HG03460 (cell line): ENCODE measurements at regions not wholly inside any gene's neighbourhood (a gene's known extent, or its start where the extent isn't known, plus 50 kb on each side); places are given as distances from the start of the nearest gene placed in this dataset.

Experiments used
- ATAC-seq: cut with Tn5 transposase; IDR thresholded peaks from one replicate; pipeline ENCODE4 v1.9.1; 2021; ENCODE audit not compliant: unreplicated experiment

- no peak for ATAC-seq
Measured at GRCh38 chr2:6336752-6337471, 528.8 kb downstream of the CMPK2 start.

GRCh38 chr2:6337472-6337820, 528.3 kb downstream of the CMPK2 start:
- no peak for ATAC-seq

GRCh38 chr2:6341588-6342129, 524.0 kb downstream of the CMPK2 start:
- no peak for ATAC-seq

- ATAC-seq: peak; percentile 36
Measured at GRCh38 chr2:6342273-6342920, 523.3 kb downstream of the CMPK2 start.

- no peak for ATAC-seq
Measured at GRCh38 chr2:6343076-6343475, 522.6 kb downstream of the CMPK2 start.

GRCh38 chr2:6352247-6352646, 513.5 kb downstream of the CMPK2 start:
- peak; percentile 82 for ATAC-seq

GRCh38 chr2:6352906-6353515, 512.7 kb downstream of the CMPK2 start:
- ATAC-seq: no peak

- peak; percentile 50 for ATAC-seq
Measured at GRCh38 chr2:6353669-6354068, 512.0 kb downstream of the CMPK2 start.

- ATAC-seq: no peak
Measured at GRCh38 chr2:6354546-6354945, 511.2 kb downstream of the CMPK2 start.

- no peak for ATAC-seq
Measured at GRCh38 chr2:6355886-6356761, 509.6 kb downstream of the CMPK2 start.

- ATAC-seq: no peak
Measured at GRCh38 chr2:6358546-6358945, 507.2 kb downstream of the CMPK2 start.

GRCh38 chr2:6358985-6359384, 506.7 kb downstream of the CMPK2 start:
- no peak for ATAC-seq

GRCh38 chr2:6359964-6360363, 505.7 kb downstream of the CMPK2 start:
- no peak for ATAC-seq

GRCh38 chr2:6362671-6363450, 502.8 kb downstream of the CMPK2 start:
- no peak for ATAC-seq

- ATAC-seq: no peak
Measured at GRCh38 chr2:6368281-6368680, 497.4 kb downstream of the CMPK2 start.

GRCh38 chr2:6369266-6369665, 496.4 kb downstream of the CMPK2 start:
- no peak for ATAC-seq

GRCh38 chr2:6370753-6371551, 494.8 kb downstream of the CMPK2 start:
- no peak for ATAC-seq

- ATAC-seq: no peak
Measured at GRCh38 chr2:6372317-6372901, 493.3 kb downstream of the CMPK2 start.

- ATAC-seq: no peak
Measured at GRCh38 chr2:6381326-6381725, 484.4 kb downstream of the CMPK2 start.
